Naive B cell (primary cell): ENCODE measurements at regions not wholly inside any gene's neighbourhood (a gene's known extent, or its start where the extent isn't known, plus 50 kb on each side); places are given as distances from the start of the nearest gene placed in this dataset.

Experiments used
- ATAC-seq, 2 donors: fragments of 150-1000 bp; cut with Tn5 transposase; 2 replicates each; pipeline ENCODE4 v1.10.0; 2021; ENCODE audit warnings: low read depth in 2 of 2, mild to moderate bottlenecking in 2 of 2, moderate library complexity in 2 of 2
- DNase-seq: peaks from one replicate; pipeline ENCODE4 v3.0.0; 2022
- H3K27ac Mint-ChIP-seq, 6 donors: one replicate each; pipeline ENCODE4 v1.8.0; 2020 to 2022; ENCODE audit warnings: mild to moderate bottlenecking in 6 of 6, mixed read lengths in 6 of 6, moderate library complexity in 5 of 6, inconsistent platforms in 2 of 6
- H3K27me3 Mint-ChIP-seq, 3 donors: one replicate each; pipeline ENCODE4 v1.8.0; 2021 to 2022; ENCODE audit warnings: mixed read lengths in 3 of 3, mild to moderate bottlenecking in 1 of 3
- H3K36me3 Mint-ChIP-seq, 2 donors: one replicate each; pipeline ENCODE4 v1.8.0; 2020 to 2022; ENCODE audit warnings: mixed read lengths in 2 of 2, inconsistent platforms in 1 of 2, mild to moderate bottlenecking in 1 of 2
- H3K4me1 Mint-ChIP-seq, 3 donors: one replicate each; pipeline ENCODE4 v1.8.0; 2020 to 2022; ENCODE audit warnings: mixed read lengths in 3 of 3, inconsistent platforms in 1 of 3, mild to moderate bottlenecking in 1 of 3, moderate library complexity in 1 of 3
- H3K4me3 Mint-ChIP-seq, 8 donors: one replicate each; pipeline ENCODE4 v1.8.0; 2020 to 2022; ENCODE audit warnings: mild to moderate bottlenecking in 8 of 8, mixed read lengths in 8 of 8, moderate library complexity in 8 of 8, inconsistent platforms in 2 of 8
- H3K9me3 Mint-ChIP-seq, 7 donors: one replicate each; pipeline ENCODE4 v1.8.0; 2020 to 2022; ENCODE audit warnings: mixed read lengths in 7 of 7, mild to moderate bottlenecking in 5 of 7, inconsistent platforms in 2 of 7, moderate library complexity in 1 of 7

- H3K4me3 Mint-ChIP-seq: no peak overlapping the region
- H3K9me3 Mint-ChIP-seq: no peaks in the 10 kb centered on the region
- DNase-seq (no peak), ATAC-seq (no peak)
- H3K27me3 Mint-ChIP-seq: peaks cover 9 to 37% (median 26%) of the 10 kb centered on the region in 3 donors
- H3K36me3 Mint-ChIP-seq: no peaks in the 10 kb centered on the region
- H3K4me1 Mint-ChIP-seq: peaks cover 5 to 56% (median 11%) of the 10 kb centered on the region in 3 donors
- H3K27ac Mint-ChIP-seq: no peak overlapping the region
These were observed 96.1 kb upstream of the KCNG1 start for GRCh38 chr20:51118985-51119527.

DNA sequence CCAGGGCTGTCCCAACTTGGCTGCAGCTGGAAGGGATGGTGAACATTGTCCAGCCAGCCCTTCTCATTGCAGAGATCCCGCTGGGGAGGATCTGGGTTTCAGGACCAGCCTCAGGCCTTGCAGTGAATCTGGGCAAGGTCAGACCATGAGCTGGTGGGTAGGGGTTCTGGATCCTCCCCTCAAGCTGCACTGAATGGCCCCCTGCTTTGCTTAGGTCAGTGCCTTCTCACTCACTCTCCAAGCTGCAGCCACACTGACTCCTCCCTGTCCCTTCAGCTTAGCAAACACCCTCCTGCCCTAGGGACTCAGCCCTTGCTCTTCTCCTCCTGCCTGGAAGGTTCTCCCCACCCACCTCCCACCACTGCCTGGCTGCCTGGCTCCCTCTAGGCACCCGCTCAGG, 95.3 kb upstream of the KCNG1 start:
- DNase-seq (no peak), ATAC-seq (no peak)
- no peak overlapping the region for H3K27ac Mint-ChIP-seq
- H3K4me3 Mint-ChIP-seq: no peak overlapping the region
- peaks cover 9 to 37% (median 26%) of the 10 kb centered on the region in 3 donors for H3K27me3 Mint-ChIP-seq
- H3K9me3 Mint-ChIP-seq: no peaks in the 10 kb centered on the region
- H3K36me3 Mint-ChIP-seq: no peaks in the 10 kb centered on the region
- H3K4me1 Mint-ChIP-seq: peaks cover 5 to 51% (median 11%) of the 10 kb centered on the region in 3 donors

DNA sequence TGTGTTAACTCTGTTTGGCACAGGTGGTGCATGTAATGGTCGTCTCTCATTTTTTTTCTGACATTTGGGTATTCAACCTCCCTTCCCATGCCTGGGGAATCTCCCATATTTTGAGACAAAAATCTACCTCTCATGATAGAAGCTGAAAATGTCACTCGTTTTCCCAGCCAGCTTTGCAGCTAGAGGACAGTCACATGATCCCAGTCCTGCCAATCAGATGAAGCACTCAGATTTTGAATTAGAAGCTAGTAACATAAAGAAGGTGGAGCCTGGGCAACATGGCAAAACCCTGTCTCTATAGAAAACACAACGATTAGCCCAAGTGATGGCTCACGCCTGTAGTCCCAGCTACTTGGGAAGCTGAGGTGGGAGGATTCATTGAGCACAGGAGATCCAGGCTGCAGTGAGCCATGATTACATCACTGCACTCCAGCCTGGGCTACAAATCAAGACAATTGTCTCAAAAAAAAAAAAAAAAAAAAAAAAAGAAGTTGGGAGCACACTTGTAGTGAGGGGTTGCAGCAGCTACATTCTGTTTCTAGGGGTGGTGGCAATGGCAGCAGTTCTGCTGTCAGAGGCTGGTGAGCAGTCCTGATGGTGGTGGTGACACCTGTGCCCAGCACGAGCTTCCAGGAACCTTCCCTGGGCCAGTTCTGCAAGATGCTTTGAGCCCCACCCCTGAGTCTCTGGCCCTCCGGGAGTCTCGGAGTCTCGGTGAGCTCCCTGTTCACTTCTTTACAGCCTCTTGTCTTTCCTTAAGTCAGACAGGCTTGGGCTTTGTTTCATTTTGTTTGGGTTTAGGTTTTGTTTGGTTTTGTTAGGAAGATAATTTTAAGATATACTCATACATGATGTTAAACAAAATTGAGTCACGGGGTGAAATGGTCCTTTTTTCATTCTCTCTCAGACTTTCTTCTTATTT, 94.1 kb upstream of the KCNG1 start:
- H3K4me1 Mint-ChIP-seq: peaks cover 1 to 39% (median 6%) of the 10 kb centered on the region in 3 donors
- H3K36me3 Mint-ChIP-seq: no peaks in the 10 kb centered on the region
- no peaks in the 10 kb centered on the region for H3K9me3 Mint-ChIP-seq
- no peak overlapping the region for H3K27ac Mint-ChIP-seq
- no peak overlapping the region for H3K4me3 Mint-ChIP-seq
- ATAC-seq (no peak), DNase-seq (no peak)
- peaks cover 5 to 32% (median 14%) of the 10 kb centered on the region in 3 donors for H3K27me3 Mint-ChIP-seq

DNA sequence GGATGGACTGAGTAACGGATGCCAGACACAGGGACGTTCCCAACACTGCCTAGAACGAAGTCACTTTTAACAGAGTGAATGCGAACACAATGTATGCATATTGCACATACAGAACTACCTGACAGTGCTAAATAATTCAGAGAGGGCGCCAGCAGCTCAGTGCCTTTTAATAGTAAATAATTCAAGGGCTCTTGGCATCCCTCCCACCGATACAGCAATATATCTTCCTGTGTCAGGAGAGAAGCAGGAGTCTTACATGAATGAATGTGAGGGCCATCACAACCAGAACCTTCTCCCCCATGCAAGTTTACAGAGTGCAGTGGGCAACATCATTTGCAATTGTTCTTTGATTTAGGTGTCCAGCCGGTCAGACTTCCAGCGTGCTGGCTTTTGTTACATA, 88.4 kb upstream of the KCNG1 start:
- DNase-seq (no peak), ATAC-seq (no peak)
- Mint-ChIP-seq H3K9me3 (no peaks in the 10 kb centered on the region), H3K4me3 (no peak overlapping the region), H3K36me3 (no peaks in the 10 kb centered on the region), H3K27ac (no peak overlapping the region), H3K4me1 (peaks cover 0 to 43% (median 14%) of the 10 kb centered on the region in 3 donors), H3K27me3 (peaks cover 0 to 17% (median 5%) of the 10 kb centered on the region in 3 donors)

- Mint-ChIP-seq H3K4me1 (peaks cover 7 to 56% (median 14%) of the 10 kb centered on the region in 3 donors), H3K4me3 (peak overlapping the region in 2 of 8 donors; percentile 32 to 68), H3K27ac (peak overlapping the region in 1 of 6 donors; percentile 71), H3K36me3 (no peaks in the 10 kb centered on the region), H3K9me3 (peaks cover 0 to 3% (median 0%) of the 10 kb centered on the region in 7 donors), H3K27me3 (peaks cover 0 to 17% (median 5%) of the 10 kb centered on the region in 3 donors)
- no peak for ATAC-seq
- DNase-seq: no peak
These were observed 85.9 kb upstream of the KCNG1 start for GRCh38 chr20:51108638-51109363.

GRCh38 chr20:51106011-51106410, 83.1 kb upstream of the KCNG1 start:
- H3K27ac Mint-ChIP-seq: peak overlapping the region in 2 of 6 donors; percentile 19 to 20
- peaks cover 17 to 84% (median 32%) of the 10 kb centered on the region in 3 donors for H3K4me1 Mint-ChIP-seq
- no peak for ATAC-seq
- DNase-seq: no peak
- H3K36me3 Mint-ChIP-seq: no peaks in the 10 kb centered on the region
- H3K27me3 Mint-ChIP-seq: peaks cover 0 to 7% (median 5%) of the 10 kb centered on the region in 3 donors
- peaks cover 0 to 4% (median 0%) of the 10 kb centered on the region in 7 donors for H3K9me3 Mint-ChIP-seq
- H3K4me3 Mint-ChIP-seq: no peak overlapping the region

- H3K9me3 Mint-ChIP-seq: peaks cover 0 to 4% (median 0%) of the 10 kb centered on the region in 7 donors
- ATAC-seq (no peak), DNase-seq (no peak)
- H3K4me1 Mint-ChIP-seq: peaks cover 23 to 91% (median 39%) of the 10 kb centered on the region in 3 donors
- no peaks in the 10 kb centered on the region for H3K36me3 Mint-ChIP-seq
- peak overlapping the region in 1 of 8 donors; percentile 46 for H3K4me3 Mint-ChIP-seq
- peak overlapping the region in 2 of 6 donors; percentile 49 to 63 for H3K27ac Mint-ChIP-seq
- H3K27me3 Mint-ChIP-seq: peaks cover 0 to 7% (median 5%) of the 10 kb centered on the region in 3 donors
These were observed 82.3 kb upstream of the KCNG1 start for GRCh38 chr20:51104960-51105920.

- Mint-ChIP-seq H3K4me3 (peak overlapping the region in 7 of 8 donors; percentile 47 to 84 (median 77)), H3K36me3 (no peaks in the 10 kb centered on the region), H3K27me3 (no peaks in the 10 kb centered on the region), H3K27ac (peak overlapping the region; percentile 10 to 93 (median 92)), H3K9me3 (peaks cover 0 to 4% (median 0%) of the 10 kb centered on the region in 7 donors), H3K4me1 (peaks cover 50 to 98% (median 68%) of the 10 kb centered on the region in 3 donors)
- DNase-seq (peak; percentile 14), ATAC-seq (no peak)
These were observed 77.7 kb upstream of the KCNG1 start for GRCh38 chr20:51100617-51101016.

DNA sequence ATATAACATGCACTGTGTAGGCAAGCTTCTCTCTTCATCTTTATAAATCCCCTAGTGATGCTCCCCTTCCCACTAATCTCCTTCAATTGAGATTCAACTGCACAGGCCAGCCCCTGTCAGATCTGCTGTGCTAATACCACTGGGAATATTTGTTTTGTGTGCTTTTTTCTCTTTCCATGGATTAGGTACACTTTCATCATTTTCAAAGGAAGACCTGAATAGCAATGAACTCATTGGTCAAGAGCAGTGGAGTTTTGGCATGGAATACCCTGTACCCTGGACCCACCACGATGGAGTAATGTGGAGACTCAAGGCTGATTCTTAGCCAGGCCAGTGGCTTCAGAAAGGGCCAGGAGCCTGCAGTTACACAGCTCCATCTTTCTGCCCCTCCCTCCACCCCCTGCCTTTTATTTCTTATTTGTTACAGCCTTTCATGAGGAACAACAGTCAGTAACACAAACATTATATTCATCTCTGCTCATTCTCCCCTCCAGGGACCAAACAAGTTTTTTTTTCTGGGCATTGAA, 75.4 kb upstream of the KCNG1 start:
- Mint-ChIP-seq H3K4me3 (peak overlapping the region in 6 of 8 donors; percentile 38 to 84 (median 64)), H3K27ac (peak overlapping the region; percentile 10 to 95 (median 90)), H3K9me3 (peaks cover 0 to 4% (median 0%) of the 10 kb centered on the region in 7 donors), H3K36me3 (no peaks in the 10 kb centered on the region), H3K4me1 (peaks cover 47 to 100% (median 76%) of the 10 kb centered on the region in 3 donors), H3K27me3 (peaks cover 0 to 5% (median under 1%) of the 10 kb centered on the region in 3 donors)
- no peak for ATAC-seq
- DNase-seq: no peak

- Mint-ChIP-seq H3K4me1 (peaks cover 44 to 100% (median 79%) of the 10 kb centered on the region in 3 donors), H3K27me3 (peaks cover 0 to 8% (median 5%) of the 10 kb centered on the region in 3 donors), H3K36me3 (no peaks in the 10 kb centered on the region), H3K27ac (peak overlapping the region; percentile 10 to 95 (median 68)), H3K4me3 (peak overlapping the region in 4 of 8 donors; percentile 1 to 74 (median 56)), H3K9me3 (peaks cover 0 to 4% (median 0%) of the 10 kb centered on the region in 7 donors)
- ATAC-seq (no peak), DNase-seq (no peak)
These were observed 74.6 kb upstream of the KCNG1 start for GRCh38 chr20:51097351-51098120.

DNA sequence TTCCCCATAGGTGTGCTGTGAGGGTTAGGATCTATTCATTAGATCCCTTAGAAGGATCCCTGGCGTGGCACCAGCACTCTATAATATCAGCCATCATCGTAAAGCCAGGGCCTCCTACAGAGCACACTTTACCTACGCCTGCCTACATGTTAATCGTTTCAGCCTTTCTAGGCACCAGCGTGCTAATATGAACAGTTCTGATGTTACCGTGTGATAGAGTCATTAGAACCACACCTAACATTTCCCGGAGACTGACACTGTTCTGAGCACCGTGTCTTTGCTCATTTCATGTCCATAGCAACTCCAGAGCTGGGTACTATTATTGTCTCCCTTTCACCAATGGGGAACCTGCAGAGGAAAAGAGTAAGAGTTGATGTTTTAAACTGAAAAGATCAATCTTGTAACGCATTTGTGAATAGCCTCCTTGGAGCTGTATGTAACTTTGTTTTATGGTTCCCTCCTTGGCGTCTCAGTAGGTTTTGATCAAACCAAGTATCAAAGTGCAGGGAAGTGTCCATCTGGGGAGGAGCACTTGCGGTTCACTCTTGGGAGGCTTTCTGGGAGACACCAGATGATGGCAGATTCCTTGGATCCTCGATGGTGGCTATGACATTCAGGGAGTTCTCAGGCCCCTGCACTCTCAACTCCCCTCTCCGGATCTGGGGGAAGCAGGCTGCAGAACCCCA, 73.8 kb upstream of the KCNG1 start:
- Mint-ChIP-seq H3K9me3 (peaks cover 0 to 4% (median 0%) of the 10 kb centered on the region in 7 donors), H3K36me3 (no peaks in the 10 kb centered on the region)

More for the DNA sequence above, 73.8 kb upstream of the KCNG1 start:
- peaks cover 3 to 15% (median 12%) of the 10 kb centered on the region in 3 donors for H3K27me3 Mint-ChIP-seq
- H3K4me3 Mint-ChIP-seq: peak overlapping the region in 3 of 8 donors; percentile 6 to 57 (median 26)
- peaks cover 48 to 100% (median 79%) of the 10 kb centered on the region in 3 donors for H3K4me1 Mint-ChIP-seq
- no peak for ATAC-seq
- no peak for DNase-seq
- H3K27ac Mint-ChIP-seq: peak overlapping the region; percentile 16 to 92 (median 46)
